Brain microvascular endothelial cell (primary cell): ENCODE measurements at regions not wholly inside any gene's neighbourhood (a gene's known extent, or its start where the extent isn't known, plus 50 kb on each side); places are given as distances from the start of the nearest gene placed in this dataset.

ENCODE experiments used
- DNase-seq: peaks from one replicate; pipeline ENCODE4 v3.0.0-alpha.2; 2020
- H3K27ac ChIP-seq: fragments of 250-450 bp; sonication (Bioruptor Pico); 2 replicates; pipeline ENCODE4 v1.5.1; 2020; ENCODE audit warnings: mild to moderate bottlenecking, moderate library complexity
- H3K27me3 ChIP-seq: fragments of 250-450 bp; sonication (Bioruptor Pico); replicated peaks from 2 replicates; pipeline ENCODE4 v1.5.1; 2020; ENCODE audit warnings: mild to moderate bottlenecking
- H3K36me3 ChIP-seq: fragments of 250-450 bp; sonication (Bioruptor Pico); replicated peaks from 2 replicates; pipeline ENCODE4 v1.5.1; 2020; ENCODE audit warnings: mild to moderate bottlenecking
- H3K4me3 ChIP-seq: 2 replicates; pipeline ENCODE4 v1.5.1; 2011; ENCODE audit warnings: low read depth, mild to moderate bottlenecking, control low read depth, low read length, moderate library complexity
- CTCF ChIP-seq: IDR thresholded peaks from 2 replicates; pipeline ENCODE4 v1.5.1; 2011; ENCODE audit warnings: low read depth, mild to moderate bottlenecking, moderate library complexity, low read length, control low read depth, inconsistent platforms; ENCODE audit errors: missing control alignments
- in situ Hi-C: cut with HindIII; loops from 2 replicates; pipeline ENCODE4 v1.10.0; 2017; ENCODE audit warnings: low sequenced_read_pairs, low pct_ligation_motif_present

- H3K27ac ChIP-seq: no peak overlapping the region
- no peaks in the 10 kb centered on the region for H3K27me3 ChIP-seq
- DNase-seq: no peak
- TF ChIP-seq CTCF: no peak
- in situ Hi-C loops: no loop called here
- no peaks in the 10 kb centered on the region for H3K36me3 ChIP-seq
- H3K4me3 ChIP-seq: no peak overlapping the region
These were observed 1849.3 kb downstream of the TP53TG3F start for GRCh38 chr16:35308674-35309073.

- Histone ChIP-seq H3K4me3 (no peak overlapping the region), H3K36me3 (no peaks in the 10 kb centered on the region), H3K27me3 (no peaks in the 10 kb centered on the region), H3K27ac (no peak overlapping the region)
- TF ChIP-seq CTCF: no peak
- DNase-seq: no peak
- in situ Hi-C loops: no loop called here
These were observed 1851.6 kb downstream of the TP53TG3F start for GRCh38 chr16:35310999-35311398.

GRCh38 chr16:35311475-35311874 lies 1852.1 kb downstream of the TP53TG3F start:
- no peak overlapping the region for H3K4me3 ChIP-seq
- DNase-seq: no peak
- H3K36me3 ChIP-seq: no peaks in the 10 kb centered on the region
- TF ChIP-seq CTCF: no peak
- in situ Hi-C loops: no loop called here
- H3K27me3 ChIP-seq: no peaks in the 10 kb centered on the region
- no peak overlapping the region for H3K27ac ChIP-seq

- TF ChIP-seq CTCF: no peak
- in situ Hi-C loops: no loop called here
These were observed 1854.9 kb downstream of the TP53TG3F start for GRCh38 chr16:35314298-35314697.

GRCh38 chr16:35319536-35320192 lies 1860.3 kb downstream of the TP53TG3F start:
- no peak for DNase-seq
- TF ChIP-seq CTCF: no peak
- H3K27ac ChIP-seq: no peak overlapping the region
- no peaks in the 10 kb centered on the region for H3K27me3 ChIP-seq
- no peaks in the 10 kb centered on the region for H3K36me3 ChIP-seq
- H3K4me3 ChIP-seq: no peak overlapping the region
- in situ Hi-C loops: no loop called here

More at GRCh38 chr16:35314298-35314697, 1854.9 kb downstream of the TP53TG3F start:
- H3K4me3 ChIP-seq: no peak overlapping the region
- H3K27ac ChIP-seq: no peak overlapping the region
- H3K27me3 ChIP-seq: no peaks in the 10 kb centered on the region
- H3K36me3 ChIP-seq: no peaks in the 10 kb centered on the region
- DNase-seq: no peak

GRCh38 chr16:35325936-35326335 lies 1866.5 kb downstream of the TP53TG3F start:
- in situ Hi-C loops: no loop called here
- H3K4me3 ChIP-seq: no peak overlapping the region
- H3K36me3 ChIP-seq: no peaks in the 10 kb centered on the region
- H3K27me3 ChIP-seq: no peaks in the 10 kb centered on the region
- no peak overlapping the region for H3K27ac ChIP-seq
- TF ChIP-seq CTCF: no peak
- no peak for DNase-seq
